ENCODE measurements at regions not wholly inside any gene's neighbourhood (a gene's known extent, or its start where the extent isn't known, plus 50 kb on each side); places are given as distances from the start of the nearest gene placed in this dataset.

DNA sequence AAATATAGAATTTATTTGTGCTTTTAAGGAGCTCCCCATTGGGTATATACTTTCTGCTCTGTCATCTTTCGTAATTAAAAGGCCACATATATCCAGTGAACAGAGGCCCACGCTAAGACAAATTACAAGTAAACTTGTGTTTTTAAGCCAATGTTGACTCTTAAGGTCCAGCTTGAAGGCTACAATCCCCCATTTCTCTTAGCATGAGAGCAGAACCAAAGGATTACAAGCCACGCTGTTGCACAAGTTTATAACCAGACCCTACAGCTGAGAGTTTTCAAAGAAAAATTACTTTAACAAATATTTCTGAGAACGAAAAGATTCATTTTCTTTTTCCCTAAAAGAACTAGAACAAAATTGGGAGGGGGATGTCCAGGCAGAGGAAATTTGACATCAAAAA lies 471.0 kb downstream of the TXNL1 start:
- H3K56ac ChIP-seq (replicated peaks; ENCODE audit: insufficient read length, low read depth, low read length), result no peak overlapping the region
- H2BK15ac ChIP-seq (ENCODE audit: low read length), result no peak overlapping the region
- H2BK12ac ChIP-seq (ENCODE audit: low read depth, low read length), result no peak overlapping the region
- 0 out of 4 replicates have a peak overlapping the region, but pooled peaks of 1 of the 2 experiments have one; percentile 23 for H3K4me2 ChIP-seq (ENCODE audit: insufficient read depth in 1 of 2, low read depth in 2 of 2, low read length in 2 of 2)
- no peak for FAIRE-seq
- no peak overlapping the region for H3K18ac ChIP-seq (ENCODE audit: extremely low read depth, low read length)
- H3K9ac ChIP-seq (replicated peaks in 1 of 4; ENCODE audit: extremely low read depth in 1 of 4, low read depth in 3 of 4, low read length in 3 of 4), result no peak overlapping the region
- H2BK5ac ChIP-seq (ENCODE audit: low read depth, low read length), result no peak overlapping the region
- no peak overlapping the region for H4K91ac ChIP-seq (replicated peaks; ENCODE audit: insufficient read length, low read length)
- TF ChIP-seq CREB1 (IDR thresholded peaks at IDR 0.05) (no peak), NANOG (IDR thresholded peaks at IDR 0.05; ENCODE audit: insufficient read depth, low read depth, low read length, poor library complexity, severe bottlenecking) (no peak), SP1 (IDR thresholded peaks at IDR 0.05; ENCODE audit: low read depth, low read length) (no peak), RAD21 (IDR thresholded peaks at IDR 0.05 in 1 of 2, conservative IDR thresholded peaks at IDR 0.05 in 1 of 2; ENCODE audit: low read depth in 2 of 2, low read length in 2 of 2) (no peak), HDAC6 (IDR thresholded peaks at IDR 0.05; ENCODE audit: low read depth, low read length) (no peak)
- TF ChIP-seq, protein P1, sequence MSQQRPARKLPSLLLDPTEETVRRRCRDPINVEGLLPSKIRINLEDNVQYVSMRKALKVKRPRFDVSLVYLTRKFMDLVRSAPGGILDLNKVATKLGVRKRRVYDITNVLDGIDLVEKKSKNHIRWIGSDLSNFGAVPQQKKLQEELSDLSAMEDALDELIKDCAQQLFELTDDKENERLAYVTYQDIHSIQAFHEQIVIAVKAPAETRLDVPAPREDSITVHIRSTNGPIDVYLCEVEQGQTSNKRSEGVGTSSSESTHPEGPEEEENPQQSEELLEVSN (IDR thresholded peaks at IDR 0.05), result no peak
- CTCF ChIA-PET (ENCODE audit: partially characterized antibody), result interaction anchor here (0.9 kb wide), 1 partner anchor 331 kb away, joined by 3 read pairs; no protein-coding TSS in a partner anchor
- no peaks in the 10 kb centered on the region for H3K9me3 ChIP-seq (ENCODE audit: insufficient read depth in 2 of 2, low read depth in 1 of 2, low read length in 1 of 2)
- POLR2A ChIA-PET (ENCODE audit: partially characterized antibody), result no interaction called here
- no peaks in the 10 kb centered on the region for H3K36me3 ChIP-seq (ENCODE audit: control insufficient read depth in 2 of 4, insufficient read depth in 4 of 4, low read length in 3 of 4)
- H3K4me3 ChIP-seq (ENCODE audit: extremely low read depth in 1 of 4, insufficient read depth in 2 of 4, low read depth in 3 of 4, low read length in 4 of 4), result no peak overlapping the region
- H3K4me1 ChIP-seq (replicated peaks in 1 of 4; ENCODE audit: control insufficient read depth in 3 of 4, insufficient read depth in 4 of 4, low read length in 3 of 4), result peaks cover 0 to 4% (median 1%) of the 10 kb centered on the region in 4 experiments; a peak in 3 of 7 replicates
- no peak overlapping the region for H4K8ac ChIP-seq (ENCODE audit: extremely low read depth, insufficient read depth, low read length)
- no peaks in the 10 kb centered on the region for H3K79me1 ChIP-seq (ENCODE audit: low read depth, low read length)
- H3K14ac ChIP-seq (ENCODE audit: insufficient read length), result no peak overlapping the region
- H2BK20ac ChIP-seq (ENCODE audit: low read length), result no peak overlapping the region
- no peaks in the 10 kb centered on the region for H4K20me1 ChIP-seq (replicated peaks in 1 of 2; ENCODE audit: control insufficient read depth in 1 of 2, insufficient read depth in 2 of 2, low read length in 2 of 2)
- H3K27ac ChIP-seq (ENCODE audit: low read depth, low read length), result no peak overlapping the region
- H3K4ac ChIP-seq (replicated peaks; ENCODE audit: insufficient read length, low read depth, low read length), result no peak overlapping the region
- H3K23me2 ChIP-seq (ENCODE audit: low read depth, low read length), result no peaks in the 10 kb centered on the region; the same call in 1 of the 2 replicates
- no peak overlapping the region for H2AK5ac ChIP-seq (ENCODE audit: low read depth, low read length)
- no peaks in the 10 kb centered on the region for H3K27me3 ChIP-seq (replicated peaks in 1 of 4; ENCODE audit: control insufficient read depth in 3 of 4, extremely low read depth in 1 of 4, insufficient read depth in 3 of 4, low read length in 3 of 4)
- DNase-seq (ENCODE audit: low read depth in 1 of 2, low spot score in 2 of 2), result no peak
- no peak overlapping the region for H2AFZ ChIP-seq (ENCODE audit: low read length)
- no peak overlapping the region for H2BK120ac ChIP-seq (replicated peaks; ENCODE audit: low read depth, low read length)
- no peaks in the 10 kb centered on the region for H3K79me2 ChIP-seq (ENCODE audit: control insufficient read depth in 1 of 2, insufficient read depth in 2 of 2, low read length in 2 of 2)
- no peak overlapping the region for H4K5ac ChIP-seq (ENCODE audit: insufficient read length, low read depth, low read length)
- WGBS, 2 experiments (ENCODE audit: extremely low coverage in 1 of 2, insufficient coverage in 1 of 2, insufficient read length in 1 of 2, insufficient replicate concordance in 2 of 2, low coverage in 1 of 2, low lambda C conversion rate in 2 of 2, missing lambda C conversion rate in 1 of 2), result 78% methylated on average over 4 of the region's 4 CpGs; no CpG with 5 or more reads in 1 of the 2 experiments
- H3K23ac ChIP-seq (ENCODE audit: insufficient read length), result no peak overlapping the region

All from H1 (cell line).